NCI-H748 (cell line): ENCODE measurements at regions not wholly inside any gene's neighbourhood (a gene's known extent, or its start where the extent isn't known, plus 50 kb on each side); places are given as distances from the start of the nearest gene placed in this dataset.
A peak's percentile ranks its signal among the peaks of the same experiment; 100 is the strongest.
"Not testable (repeated sequence)": the region's sequence is repeated elsewhere in the genome, so short reads cannot be mapped to it uniquely, and the experiment has no call there.

Experiments used
- DNase-seq: peaks from one replicate; lab custom pipeline; 2025; ENCODE audit not compliant: unreplicated experiment; lab: John Stamatoyannopoulos, UW

- DNase-seq: no peak
These were observed 645.3 kb downstream of the STK39 start for GRCh38 chr2:167602122-167602521.

- no peak for DNase-seq
These were observed 648.2 kb downstream of the STK39 start for GRCh38 chr2:167599219-167599618.

DNA sequence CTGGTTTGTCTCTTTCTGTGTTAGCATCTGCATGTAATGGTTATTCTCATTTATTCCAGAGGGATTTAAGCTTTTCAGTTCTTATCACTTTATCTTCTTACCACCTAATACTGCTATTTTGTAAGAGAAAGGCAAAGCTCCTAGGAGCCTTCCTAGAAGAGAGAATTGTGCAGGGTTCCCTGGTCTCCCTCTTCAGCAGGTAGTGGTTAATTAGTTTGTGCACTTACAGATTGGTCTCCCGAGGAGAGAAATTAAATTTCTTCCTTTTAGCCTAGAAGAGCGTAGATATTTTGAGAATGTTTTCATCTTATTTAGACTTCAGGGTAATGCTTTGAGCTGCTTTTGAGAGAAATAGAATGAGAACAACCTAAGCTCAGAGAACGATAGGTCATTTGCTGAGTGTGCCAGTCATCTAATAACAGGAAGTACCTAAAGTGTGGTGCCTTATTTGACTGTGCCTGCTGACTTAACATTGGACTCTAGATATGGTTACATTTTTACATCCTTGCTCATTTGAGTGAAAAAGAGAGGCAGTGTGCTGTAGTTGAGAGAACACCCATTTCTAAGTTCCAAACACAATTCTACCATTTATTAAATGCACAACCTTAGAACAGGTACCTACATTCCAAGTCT, 651.4 kb downstream of the STK39 start:
- DNase-seq: no peak

GRCh38 chr2:167595021-167595420, 652.4 kb downstream of the STK39 start:
- no peak for DNase-seq

GRCh38 chr2:167592441-167592840, 655.0 kb downstream of the STK39 start:
- DNase-seq: no peak

GRCh38 chr2:167582619-167583018, 664.8 kb downstream of the STK39 start:
- no peak for DNase-seq

- no peak for DNase-seq
These were observed 665.3 kb downstream of the STK39 start for GRCh38 chr2:167581961-167582574.

DNA sequence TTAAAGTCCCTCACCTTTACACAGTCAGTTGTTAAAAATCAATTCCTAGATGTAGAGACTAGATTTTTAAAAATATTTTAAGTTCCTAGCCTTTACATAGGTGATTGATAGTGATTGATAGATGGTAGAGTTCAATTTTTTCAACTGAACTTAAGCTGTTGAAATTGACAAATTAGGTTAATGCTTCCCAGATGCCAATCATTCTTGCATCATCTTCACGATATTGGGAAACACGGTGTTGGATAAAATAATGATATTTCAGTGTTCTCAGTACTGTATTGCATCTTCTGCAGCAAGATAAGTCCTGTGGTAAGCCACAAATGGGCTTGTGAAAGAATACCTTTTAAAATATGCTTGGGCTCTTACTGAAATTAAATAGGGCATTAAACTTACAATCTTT, 667.6 kb downstream of the STK39 start:
- DNase-seq: no peak

DNA sequence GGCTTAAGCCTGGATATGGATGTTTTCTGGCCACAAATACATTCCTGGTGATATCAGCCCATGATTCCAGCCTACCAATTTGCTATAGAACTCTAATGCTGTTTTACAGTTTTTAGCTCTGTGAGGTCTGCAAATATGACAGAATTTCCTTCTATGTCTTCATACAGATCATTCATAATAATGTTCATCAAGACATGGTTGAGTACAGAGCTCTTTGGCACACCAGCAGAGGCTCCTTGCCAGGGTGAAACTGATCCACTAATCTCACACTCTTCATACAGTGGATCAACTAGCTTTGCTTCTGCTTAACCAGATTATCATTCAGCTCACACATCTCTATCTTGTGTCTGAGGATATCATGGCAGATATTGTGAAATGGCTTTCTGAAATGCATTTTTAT, 672.1 kb downstream of the STK39 start:
- no peak for DNase-seq

DNA sequence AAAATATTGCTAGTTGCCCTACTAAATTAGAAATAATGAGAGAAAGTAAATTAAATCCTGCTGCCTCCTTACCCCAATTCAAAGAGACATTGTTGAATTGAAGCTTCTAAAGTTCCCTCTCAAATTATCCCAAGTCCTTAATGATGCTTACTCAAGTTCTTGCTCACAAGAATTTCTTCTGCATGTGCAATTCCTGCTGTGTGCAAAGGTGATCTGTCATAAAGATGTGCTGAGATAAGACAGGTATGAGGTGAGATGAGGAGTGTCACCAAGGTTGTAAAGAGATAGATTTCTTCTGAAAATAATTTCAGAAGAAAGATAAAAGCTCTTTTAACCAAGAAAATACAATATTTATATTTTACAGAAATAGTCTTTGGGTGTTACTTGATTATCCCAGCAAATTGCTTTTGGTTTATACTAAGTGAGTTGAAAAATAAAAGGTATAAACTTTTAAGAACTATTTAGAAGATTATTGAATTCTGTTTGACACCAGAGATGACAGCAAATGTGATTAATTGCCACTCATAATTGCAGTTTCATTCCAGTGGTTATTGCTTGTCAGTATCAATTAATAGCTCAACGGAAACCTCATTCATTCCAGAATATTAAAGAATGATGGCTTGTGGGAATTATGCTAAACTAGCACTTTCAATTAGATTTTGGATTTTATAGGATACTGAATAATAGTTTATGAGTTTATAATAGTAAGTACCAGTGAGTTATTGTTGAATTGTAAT, 674.3 kb downstream of the STK39 start:
- no peak for DNase-seq

- DNase-seq: no peak
These were observed 677.0 kb downstream of the STK39 start for GRCh38 chr2:167570370-167570769.

GRCh38 chr2:167563885-167564619, 675.8 kb downstream of the XIRP2 start:
- DNase-seq: not testable (repeated sequence)

GRCh38 chr2:167558272-167558991, 670.2 kb downstream of the XIRP2 start:
- not testable (repeated sequence) for DNase-seq

DNA sequence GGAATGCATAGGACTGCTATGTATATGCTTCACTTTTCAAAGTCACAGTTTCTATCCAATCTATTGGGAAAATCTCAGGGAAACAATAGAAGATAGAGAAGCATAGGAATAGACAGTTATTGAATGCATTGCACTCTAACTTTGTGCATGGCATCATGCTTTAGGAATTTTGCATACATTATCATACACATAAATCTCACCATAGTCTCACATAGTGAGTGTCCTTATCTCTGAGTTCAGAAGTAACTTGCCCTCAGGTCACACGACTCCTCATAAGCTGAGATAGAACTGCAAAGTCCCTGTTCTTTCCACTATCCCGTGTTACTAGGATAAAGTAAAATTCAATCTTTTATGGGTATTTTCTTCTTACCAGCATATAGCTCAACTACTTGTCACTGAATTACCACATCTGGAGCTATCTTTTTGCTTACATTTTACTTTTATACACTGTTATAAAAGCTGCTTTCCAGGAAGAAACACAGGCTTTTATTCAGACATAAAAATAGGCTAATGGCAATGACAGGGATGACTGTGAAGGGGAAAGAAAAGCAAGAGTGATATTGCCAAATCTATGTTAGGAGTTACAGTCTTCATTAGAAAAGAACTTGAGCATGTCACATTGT, 666.9 kb downstream of the XIRP2 start:
- DNase-seq: no peak

- no peak for DNase-seq
These were observed 665.4 kb downstream of the XIRP2 start for GRCh38 chr2:167553635-167554034.

DNA sequence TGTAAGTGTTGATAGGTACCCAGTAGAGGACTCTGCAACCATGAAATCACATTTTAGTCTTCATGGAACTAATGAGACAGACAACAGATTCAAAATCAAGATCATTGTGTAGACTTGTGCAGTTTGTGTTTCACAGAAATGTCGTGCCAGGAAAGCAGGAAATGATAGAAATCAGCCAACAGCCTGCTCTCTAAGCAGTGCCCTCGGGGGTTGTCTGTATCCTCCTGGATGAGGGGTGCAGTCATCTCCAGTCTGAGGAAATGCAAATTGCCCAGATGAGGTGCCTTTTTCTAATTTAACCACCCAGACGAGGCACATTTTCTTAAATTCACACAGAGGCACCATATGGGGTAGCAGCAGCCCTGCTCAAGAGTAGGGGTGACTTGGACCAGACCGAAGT, 663.1 kb downstream of the XIRP2 start:
- DNase-seq: no peak

GRCh38 chr2:167550448-167550847, 662.2 kb downstream of the XIRP2 start:
- peak; percentile 44 for DNase-seq

- DNase-seq: no peak
These were observed 660.1 kb downstream of the XIRP2 start for GRCh38 chr2:167548396-167548795.

- no peak for DNase-seq
These were observed 656.3 kb downstream of the XIRP2 start for GRCh38 chr2:167544602-167545001.

GRCh38 chr2:167543721-167544120, 655.4 kb downstream of the XIRP2 start:
- DNase-seq: no peak

- DNase-seq: no peak
These were observed 649.5 kb downstream of the XIRP2 start for GRCh38 chr2:167537743-167538142.
